Gastrocnemius medialis (tissue), 4 donors: ENCODE measurements at regions not wholly inside any gene's neighbourhood (a gene's known extent, or its start where the extent isn't known, plus 50 kb on each side); places are given as distances from the start of the nearest gene placed in this dataset.

ENCODE experiments used
- CTCF ChIP-seq, 5 experiments: fragments of 450-650 bp in 3 of 5; fragments of 200-600 bp in 2 of 5; sonication (generic) in 2 of 5; IDR thresholded peaks in 4 of 5; conservative IDR thresholded peaks in 1 of 5; 1 replicate in 4 of 5; 2 replicates in 1 of 5; pipeline ENCODE4 v1.5.1; 2016 to 2019; ENCODE audit warnings: antibody characterized with exemption in 5 of 5, mild to moderate bottlenecking in 3 of 5, moderate library complexity in 3 of 5
- POLR2A ChIP-seq, 2 donors: fragments of 450-650 bp; IDR thresholded peaks; one replicate each; pipeline ENCODE4 v1.6.1; 2017; ENCODE audit warnings: antibody characterized with exemption in 2 of 2, mild to moderate bottlenecking in 2 of 2, moderate library complexity in 2 of 2

GRCh38 chr22:22090650-22091399, 108.2 kb upstream of the TOP3B start:
- TF ChIP-seq CTCF (IDR thresholded peaks at IDR 0.05 in 4 of 5, conservative IDR thresholded peaks at IDR 0.05 in 1 of 5) (no peak), POLR2A (IDR thresholded peaks at IDR 0.05) (no peak)
